ENCODE measurements at regions not wholly inside any gene's neighbourhood (a gene's known extent, or its start where the extent isn't known, plus 50 kb on each side); places are given as distances from the start of the nearest gene placed in this dataset.

DNA sequence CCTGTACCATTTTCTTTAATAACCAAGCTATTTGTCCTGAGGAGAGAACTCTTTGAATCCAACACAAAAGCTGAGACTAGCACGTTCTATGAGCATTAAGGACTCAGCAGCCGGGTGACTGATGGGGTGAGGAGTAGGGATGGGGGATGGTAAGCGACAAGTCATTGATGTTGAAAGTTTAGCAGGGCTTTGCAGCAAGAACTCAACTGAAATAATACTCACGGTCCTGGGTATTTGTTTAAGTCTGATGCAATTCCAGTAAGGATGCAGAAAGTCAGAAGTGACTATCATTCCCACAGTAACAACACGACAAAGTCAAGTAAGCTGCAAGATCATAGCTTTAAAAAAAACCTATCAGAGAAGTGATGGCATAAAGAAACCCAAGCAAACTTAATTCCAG is 131.1 kb downstream of the ACTL7B start:
- ATAC-seq: no peak

DNA sequence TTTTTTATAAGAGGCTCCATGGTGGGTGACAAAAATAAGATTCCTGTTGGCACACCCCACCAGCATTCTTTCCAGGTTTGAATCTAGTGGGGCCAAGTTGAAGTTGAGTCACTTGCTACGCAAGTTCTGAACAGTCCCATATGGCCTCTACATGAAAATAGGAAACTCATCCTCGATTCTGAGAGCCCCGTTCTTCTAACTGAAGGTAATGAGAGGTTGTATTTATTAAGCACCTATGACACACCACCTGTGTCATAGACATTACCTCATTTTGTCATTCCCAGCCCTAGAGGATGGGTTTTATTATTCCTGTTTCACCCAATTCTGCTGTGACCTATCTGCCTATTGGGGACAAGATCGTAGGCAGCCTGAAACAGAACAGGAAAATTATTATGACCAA is 131.7 kb downstream of the ACTL7B start:
- no peaks in the 10 kb centered on the region for H3K9me2 ChIP-seq (ENCODE audit: insufficient read depth)
- no peaks in the 10 kb centered on the region for H3K4me1 ChIP-seq (ENCODE audit: control insufficient read depth in 1 of 2, insufficient read depth in 2 of 2, low read length in 2 of 2)
- DNase-seq (ENCODE audit: low read depth, low spot score) (no peak), ATAC-seq (no peak)
- H3K4me2 ChIP-seq (ENCODE audit: low read length): no peak overlapping the region
- H2AFZ ChIP-seq (ENCODE audit: low read depth, low read length, poor library complexity, severe bottlenecking): no peak overlapping the region
- intact Hi-C loops (cut with micrococcal nuclease): no loop called here
- no peaks in the 10 kb centered on the region for H3K79me2 ChIP-seq (ENCODE audit: insufficient read depth, low read length)
- no peaks in the 10 kb centered on the region for H3K27me3 ChIP-seq (ENCODE audit: insufficient read depth, low read length)
- no TSS peak for BruUV-seq (replicated peaks)
- ChIA-PET CTCF (no interaction called here), POLR2A (no interaction called here), RAD21 (ENCODE audit: low non-redundant PET in 1 of 2, low total read pairs in 2 of 2, uncharacterized antibody in 2 of 2, unreplicated experiment in 2 of 2) (no interaction called here)
- no peaks in the 10 kb centered on the region for H4K20me1 ChIP-seq (ENCODE audit: insufficient read depth)
- no peaks in the 10 kb centered on the region for H3K36me3 ChIP-seq (ENCODE audit: control insufficient read depth in 1 of 2, insufficient read depth in 2 of 2, low read length in 2 of 2)
- no peak overlapping the region for H3K4me3 ChIP-seq (replicated peaks in 1 of 2; ENCODE audit: low read depth in 1 of 2, low read length in 2 of 2)
- no peaks in the 10 kb centered on the region for H3K9me3 ChIP-seq (ENCODE audit: control insufficient read depth in 1 of 2, insufficient read depth in 1 of 2, low read depth in 1 of 2, low read length in 2 of 2)
- no peak overlapping the region for H3K9ac ChIP-seq (ENCODE audit: low read length)
- H3K27ac ChIP-seq (ENCODE audit: low read depth, low read length): no peak overlapping the region
- TF ChIP-seq SIN3A (IDR thresholded peaks at IDR 0.05; ENCODE audit: low read depth): no peak

More for the DNA sequence above, 131.1 kb downstream of the ACTL7B start:
- POLR2A ChIA-PET: no interaction called here
- intact Hi-C loops (cut with micrococcal nuclease): no loop called here
- RAD21 ChIA-PET (ENCODE audit: low non-redundant PET in 1 of 2, low total read pairs in 2 of 2, uncharacterized antibody in 2 of 2, unreplicated experiment in 2 of 2): no interaction called here
- CTCF ChIA-PET: no interaction called here
- Histone ChIP-seq H3K27ac (ENCODE audit: low read depth, low read length) (no peak overlapping the region), H3K9ac (ENCODE audit: low read length) (no peak overlapping the region), H3K9me2 (ENCODE audit: insufficient read depth) (no peaks in the 10 kb centered on the region), H3K4me1 (ENCODE audit: control insufficient read depth in 1 of 2, insufficient read depth in 2 of 2, low read length in 2 of 2) (no peaks in the 10 kb centered on the region), H3K36me3 (ENCODE audit: control insufficient read depth in 1 of 2, insufficient read depth in 2 of 2, low read length in 2 of 2) (no peaks in the 10 kb centered on the region), H3K4me2 (ENCODE audit: low read length) (no peak overlapping the region), H2AFZ (ENCODE audit: low read depth, low read length, poor library complexity, severe bottlenecking) (no peak overlapping the region), H3K9me3 (ENCODE audit: control insufficient read depth in 1 of 2, insufficient read depth in 1 of 2, low read depth in 1 of 2, low read length in 2 of 2) (no peaks in the 10 kb centered on the region), H3K27me3 (ENCODE audit: insufficient read depth, low read length) (no peaks in the 10 kb centered on the region), H3K79me2 (ENCODE audit: insufficient read depth, low read length) (no peaks in the 10 kb centered on the region), H3K4me3 (replicated peaks in 1 of 2; ENCODE audit: low read depth in 1 of 2, low read length in 2 of 2) (no peak overlapping the region), H4K20me1 (ENCODE audit: insufficient read depth) (no peaks in the 10 kb centered on the region)
- no peak for TF ChIP-seq RAD21 (IDR thresholded peaks at IDR 0.05; ENCODE audit: low read depth)
- no TSS peak for BruUV-seq (replicated peaks)
- DNase-seq (ENCODE audit: low read depth, low spot score): no peak

DNA sequence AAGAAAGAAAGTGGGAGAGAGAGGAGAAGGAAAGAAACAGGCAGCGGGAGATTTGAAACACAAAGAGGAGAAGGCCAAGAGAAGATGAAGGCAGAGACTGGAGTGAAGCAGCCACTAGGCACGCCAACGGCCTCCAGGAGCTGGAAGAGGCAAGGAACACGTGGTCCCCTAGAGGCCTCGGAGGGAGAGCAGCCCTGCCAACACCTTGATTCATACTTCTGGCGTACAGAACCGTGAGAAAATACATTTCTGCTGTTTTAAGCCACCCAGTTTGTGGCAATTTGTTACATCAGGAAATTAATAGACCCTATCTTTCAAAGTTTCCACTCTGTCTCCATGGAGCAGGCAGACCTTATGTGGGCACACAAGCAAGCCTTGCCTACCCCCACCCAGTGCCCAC is 133.4 kb downstream of the ACTL7B start:
- H3K4me2 ChIP-seq (ENCODE audit: low read length): no peak overlapping the region
- no peak overlapping the region for H3K27ac ChIP-seq (ENCODE audit: low read depth, low read length)
- CTCF ChIA-PET: no interaction called here
- RAD21 ChIA-PET (ENCODE audit: low non-redundant PET in 1 of 2, low total read pairs in 2 of 2, uncharacterized antibody in 2 of 2, unreplicated experiment in 2 of 2): no interaction called here
- H3K9me2 ChIP-seq (ENCODE audit: insufficient read depth): no peaks in the 10 kb centered on the region
- DNase-seq (ENCODE audit: low read depth, low spot score) (no peak), ATAC-seq (no peak)
- no peaks in the 10 kb centered on the region for H3K79me2 ChIP-seq (ENCODE audit: insufficient read depth, low read length)
- H3K4me3 ChIP-seq (replicated peaks in 1 of 2; ENCODE audit: low read depth in 1 of 2, low read length in 2 of 2): no peak overlapping the region
- no peaks in the 10 kb centered on the region for H3K4me1 ChIP-seq (ENCODE audit: control insufficient read depth in 1 of 2, insufficient read depth in 2 of 2, low read length in 2 of 2)
- H3K9ac ChIP-seq (ENCODE audit: low read length): no peak overlapping the region
- H3K36me3 ChIP-seq (ENCODE audit: control insufficient read depth in 1 of 2, insufficient read depth in 2 of 2, low read length in 2 of 2): no peaks in the 10 kb centered on the region
- H4K20me1 ChIP-seq (ENCODE audit: insufficient read depth): no peaks in the 10 kb centered on the region
- BruUV-seq (replicated peaks): no TSS peak
- H2AFZ ChIP-seq (ENCODE audit: low read depth, low read length, poor library complexity, severe bottlenecking): no peak overlapping the region
- intact Hi-C loops (cut with micrococcal nuclease): no loop called here
- H3K9me3 ChIP-seq (ENCODE audit: control insufficient read depth in 1 of 2, insufficient read depth in 1 of 2, low read depth in 1 of 2, low read length in 2 of 2): no peaks in the 10 kb centered on the region
- H3K27me3 ChIP-seq (ENCODE audit: insufficient read depth, low read length): no peaks in the 10 kb centered on the region
- POLR2A ChIA-PET: no interaction called here
- TF ChIP-seq ZNF274 (IDR thresholded peaks at IDR 0.05; ENCODE audit: low read depth, low read length): no peak
- no peak for TF ChIP-seq EZH2 (IDR thresholded peaks at IDR 0.05)
- TF ChIP-seq TCF7L2 (IDR thresholded peaks at IDR 0.05; ENCODE audit: borderline replicate concordance, extremely low read depth, insufficient read depth, insufficient read length): no peak
- no peak for TF ChIP-seq POLR2A (IDR thresholded peaks at IDR 0.05; ENCODE audit: borderline replicate concordance, extremely low read depth, insufficient read depth, insufficient read length)
- TF ChIP-seq EGR1 (IDR thresholded peaks at IDR 0.05; ENCODE audit: low read depth): no peak
- no peak for TF ChIP-seq CEBPB (IDR thresholded peaks at IDR 0.05; ENCODE audit: low read depth)
- TF ChIP-seq, protein P1, sequence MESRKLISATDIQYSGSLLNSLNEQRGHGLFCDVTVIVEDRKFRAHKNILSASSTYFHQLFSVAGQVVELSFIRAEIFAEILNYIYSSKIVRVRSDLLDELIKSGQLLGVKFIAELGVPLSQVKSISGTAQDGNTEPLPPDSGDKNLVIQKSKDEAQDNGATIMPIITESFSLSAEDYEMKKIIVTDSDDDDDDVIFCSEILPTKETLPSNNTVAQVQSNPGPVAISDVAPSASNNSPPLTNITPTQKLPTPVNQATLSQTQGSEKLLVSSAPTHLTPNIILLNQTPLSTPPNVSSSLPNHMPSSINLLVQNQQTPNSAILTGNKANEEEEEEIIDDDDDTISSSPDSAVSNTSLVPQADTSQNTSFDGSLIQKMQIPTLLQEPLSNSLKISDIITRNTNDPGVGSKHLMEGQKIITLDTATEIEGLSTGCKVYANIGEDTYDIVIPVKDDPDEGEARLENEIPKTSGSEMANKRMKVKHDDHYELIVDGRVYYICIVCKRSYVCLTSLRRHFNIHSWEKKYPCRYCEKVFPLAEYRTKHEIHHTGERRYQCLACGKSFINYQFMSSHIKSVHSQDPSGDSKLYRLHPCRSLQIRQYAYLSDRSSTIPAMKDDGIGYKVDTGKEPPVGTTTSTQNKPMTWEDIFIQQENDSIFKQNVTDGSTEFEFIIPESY (IDR thresholded peaks at IDR 0.05; ENCODE audit: extremely low read depth, insufficient replicate concordance, low read length): no peak
- TF ChIP-seq FOSL1 (IDR thresholded peaks at IDR 0.05; ENCODE audit: low read depth): no peak
- no peak for TF ChIP-seq RAD21 (IDR thresholded peaks at IDR 0.05; ENCODE audit: low read depth)
- TF ChIP-seq ZFX (IDR thresholded peaks at IDR 0.05): no peak
- TF ChIP-seq SP1 (IDR thresholded peaks at IDR 0.05; ENCODE audit: low read depth): no peak
- no peak for TF ChIP-seq SIN3A (IDR thresholded peaks at IDR 0.05; ENCODE audit: low read depth)
- TF ChIP-seq JUND (IDR thresholded peaks at IDR 0.05): no peak
- no peak for TF ChIP-seq CBX3 (IDR thresholded peaks at IDR 0.05; ENCODE audit: low read depth)

All from HCT116 (cell line).